Keratinocyte (primary cell): ENCODE measurements at regions not wholly inside any gene's neighbourhood (a gene's known extent, or its start where the extent isn't known, plus 50 kb on each side); places are given as distances from the start of the nearest gene placed in this dataset.

Experiments used
- DNase-seq: peaks from one replicate; pipeline ENCODE4 v3.0.0-alpha.2; 2011; ENCODE audit warnings: low read depth, missing footprints, low spot score
- FAIRE-seq: peaks from 2 replicates; lab custom pipeline; 2011; peaks lifted over from hg19 to GRCh38; lab: Jason Lieb, UNC
- H2AFZ ChIP-seq: 2 replicates; pipeline ENCODE4 v1.6.0; 2012; ENCODE audit warnings: low read length, control low read depth, inconsistent platforms; ENCODE audit not compliant: control insufficient read depth
- H3K27ac ChIP-seq: 2 replicates; pipeline ENCODE4 v1.5.1; 2011; ENCODE audit warnings: low read length; ENCODE audit not compliant: control insufficient read depth, insufficient read depth
- H3K27me3 ChIP-seq: 3 replicates; pipeline ENCODE4 v1.6.0; 2011; ENCODE audit warnings: low read length; ENCODE audit not compliant: control insufficient read depth, insufficient read depth; ENCODE audit errors: extremely low read depth
- H3K36me3 ChIP-seq, 2 experiments: 2 replicates in 1 of 2; 3 replicates in 1 of 2; pipeline ENCODE4 v1.5.1; 2011; ENCODE audit warnings: low read length in 2 of 2, mild to moderate bottlenecking in 1 of 2; ENCODE audit not compliant: control insufficient read depth in 2 of 2, insufficient read depth in 2 of 2; ENCODE audit errors: extremely low read depth in 1 of 2
- H3K4me1 ChIP-seq: 3 replicates; pipeline ENCODE4 v1.5.1; 2011; ENCODE audit warnings: low read length; ENCODE audit not compliant: control insufficient read depth, insufficient read depth; ENCODE audit errors: extremely low read depth
- H3K4me2 ChIP-seq: 3 replicates; pipeline ENCODE4 v1.6.0; 2011; ENCODE audit warnings: low read depth, low read length; ENCODE audit not compliant: control insufficient read depth, insufficient read depth; ENCODE audit errors: extremely low read depth
- H3K4me3 ChIP-seq, 3 experiments: fragments of 200-600 bp in 1 of 3; sonication (generic) in 1 of 3; 2 replicates in 2 of 3; 3 replicates in 1 of 3; pipeline ENCODE4 v1.5.1; 2011 to 2016; ENCODE audit warnings: low read length in 3 of 3, mild to moderate bottlenecking in 3 of 3, control low read depth in 2 of 3, inconsistent platforms in 1 of 3, low read depth in 1 of 3, mixed read lengths in 1 of 3, mixed run types in 1 of 3, moderate library complexity in 1 of 3; ENCODE audit not compliant: control insufficient read depth in 2 of 3, insufficient read depth in 2 of 3; ENCODE audit errors: extremely low read depth in 1 of 3
- H3K79me2 ChIP-seq: 2 replicates; pipeline ENCODE4 v1.6.0; 2012; ENCODE audit warnings: low read length; ENCODE audit not compliant: control insufficient read depth, insufficient read depth
- H3K9ac ChIP-seq: 3 replicates; pipeline ENCODE4 v1.6.0; 2011; ENCODE audit warnings: low read length; ENCODE audit not compliant: control insufficient read depth, insufficient read depth; ENCODE audit errors: extremely low read depth
- H3K9me1 ChIP-seq: 3 replicates; pipeline ENCODE4 v1.6.0; 2011; ENCODE audit warnings: low read length; ENCODE audit not compliant: control insufficient read depth, insufficient read depth; ENCODE audit errors: extremely low read depth
- H3K9me3 ChIP-seq: 2 replicates; pipeline ENCODE4 v1.5.1; 2012; ENCODE audit warnings: low read depth, low read length; ENCODE audit not compliant: control insufficient read depth
- H4K20me1 ChIP-seq: 3 replicates; pipeline ENCODE4 v1.6.0; 2011; ENCODE audit warnings: low read length; ENCODE audit not compliant: control insufficient read depth, insufficient read depth; ENCODE audit errors: extremely low read depth
- CTCF ChIP-seq, 3 experiments: IDR thresholded peaks in 1 of 3; conservative IDR thresholded peaks in 1 of 3; optimal IDR thresholded peaks in 1 of 3; 2 replicates in 2 of 3; 3 replicates in 1 of 3; pipeline versions ENCODE3 to v1.5.1; 2011; ENCODE audit warnings: low read length in 3 of 3, mild to moderate bottlenecking in 3 of 3, moderate library complexity in 2 of 3, control low read depth in 1 of 3, inconsistent platforms in 1 of 3; ENCODE audit not compliant: insufficient read depth in 2 of 3; ENCODE audit errors: extremely low read depth in 1 of 3
- EZH2 ChIP-seq: IDR thresholded peaks from one replicate; pipeline ENCODE4 v1.6.1; 2012; ENCODE audit warnings: inconsistent platforms, mild to moderate bottlenecking, low read length, moderate library complexity
- dilution Hi-C: fragments of 300-500 bp; cut with MboI; formaldehyde crosslinking; loops from one replicate; pipeline ENCODE4 v1.7.0; 2020; ENCODE audit warnings: low sequenced_read_pairs; ENCODE audit not compliant: extremely low pct_ligation_motif_present

- DNase-seq: no peak
- Histone ChIP-seq H3K27me3 (no peaks in the 10 kb centered on the region), H3K79me2 (no peaks in the 10 kb centered on the region), H3K4me1 (no peaks in the 10 kb centered on the region), H3K27ac (no peak overlapping the region), H2AFZ (no peak overlapping the region), H3K36me3 (no peaks in the 10 kb centered on the region), H3K9me3 (no peaks in the 10 kb centered on the region), H3K9ac (no peak overlapping the region), H3K4me3 (no peak overlapping the region), H4K20me1 (no peaks in the 10 kb centered on the region), H3K9me1 (no peaks in the 10 kb centered on the region), H3K4me2 (no peak overlapping the region)
- FAIRE-seq: no peak
- TF ChIP-seq EZH2: no peak
- no peak for TF ChIP-seq CTCF (optimal IDR thresholded peaks at IDR 0.05 in 1 of 3, IDR thresholded peaks at IDR 0.05 in 1 of 3, conservative IDR thresholded peaks at IDR 0.05 in 1 of 3; ENCODE audit: extremely low read depth in 1 of 3, insufficient read depth in 2 of 3, low read length in 3 of 3)
- dilution Hi-C loops: no loop called here
Observed at GRCh38 chr3:139227165-139227564, 116.7 kb upstream of the MRPS22 start.

GRCh38 chr3:139227827-139228226, 116.0 kb upstream of the MRPS22 start:
- Histone ChIP-seq H3K79me2 (no peaks in the 10 kb centered on the region), H3K4me1 (no peaks in the 10 kb centered on the region), H3K9ac (no peak overlapping the region), H3K4me2 (no peak overlapping the region), H2AFZ (peak overlapping the region; percentile 19), H4K20me1 (no peaks in the 10 kb centered on the region), H3K27me3 (no peaks in the 10 kb centered on the region), H3K36me3 (no peaks in the 10 kb centered on the region), H3K27ac (no peak overlapping the region), H3K9me1 (no peaks in the 10 kb centered on the region), H3K9me3 (no peaks in the 10 kb centered on the region), H3K4me3 (no peak overlapping the region)
- DNase-seq: no peak
- dilution Hi-C loops: no loop called here
- FAIRE-seq: no peak
- no peak for TF ChIP-seq EZH2
- TF ChIP-seq CTCF (optimal IDR thresholded peaks at IDR 0.05 in 1 of 3, IDR thresholded peaks at IDR 0.05 in 1 of 3, conservative IDR thresholded peaks at IDR 0.05 in 1 of 3; ENCODE audit: extremely low read depth in 1 of 3, insufficient read depth in 2 of 3, low read length in 3 of 3): no peak
